ENCODE measurements at regions not wholly inside any gene's neighbourhood (a gene's known extent, or its start where the extent isn't known, plus 50 kb on each side); places are given as distances from the start of the nearest gene placed in this dataset.

- Histone ChIP-seq H3K4me3 (ENCODE audit: low read length) (no peak overlapping the region), H3K9me2 (replicated peaks; ENCODE audit: control insufficient read depth, low read length) (no peaks in the 10 kb centered on the region), H3K4me2 (ENCODE audit: low read length) (no peak overlapping the region), H3K9me3 (ENCODE audit: control insufficient read depth, insufficient read depth, low read length) (no peaks in the 10 kb centered on the region; the same call in 1 of the 2 replicates), H4K20me1 (ENCODE audit: control insufficient read depth, insufficient read depth, low read depth, low read length) (no peaks in the 10 kb centered on the region), H3K36me3 (ENCODE audit: control insufficient read depth, low read length) (no peaks in the 10 kb centered on the region), H3F3A (ENCODE audit: control insufficient read depth, insufficient read depth) (no peaks in the 10 kb centered on the region), H3K27me3 (ENCODE audit: control insufficient read depth, low read length) (no peaks in the 10 kb centered on the region), H3K27ac (ENCODE audit: low read depth, low read length) (no peak overlapping the region), H3K79me2 (ENCODE audit: control insufficient read depth, low read length) (no peaks in the 10 kb centered on the region), H3K4me1 (ENCODE audit: control insufficient read depth, low read length) (no peaks in the 10 kb centered on the region)
- no peak for TF ChIP-seq EZH2phosphoT487 (IDR thresholded peaks at IDR 0.05; ENCODE audit: borderline replicate concordance, low read length)
Measured at GRCh38 chr4:19944251-19944650, 307.5 kb upstream of the SLIT2 start.

- H3K4me1 ChIP-seq (ENCODE audit: control insufficient read depth, low read length): no peaks in the 10 kb centered on the region
- no peak overlapping the region for H3K4me2 ChIP-seq (ENCODE audit: low read length)
- H3K27ac ChIP-seq (ENCODE audit: low read depth, low read length): no peak overlapping the region
- H3K36me3 ChIP-seq (ENCODE audit: control insufficient read depth, low read length): no peaks in the 10 kb centered on the region
- H3K9me3 ChIP-seq (ENCODE audit: control insufficient read depth, insufficient read depth, low read length): no peaks in the 10 kb centered on the region; the same call in 1 of the 2 replicates
- H3K79me2 ChIP-seq (ENCODE audit: control insufficient read depth, low read length): no peaks in the 10 kb centered on the region
- TF ChIP-seq CTCF (IDR thresholded peaks at IDR 0.05; ENCODE audit: low read depth, low read length, poor library complexity, severe bottlenecking) (no peak), EZH2phosphoT487 (IDR thresholded peaks at IDR 0.05; ENCODE audit: borderline replicate concordance, low read length) (no peak)
- H4K20me1 ChIP-seq (ENCODE audit: control insufficient read depth, insufficient read depth, low read depth, low read length): no peaks in the 10 kb centered on the region
- H3F3A ChIP-seq (ENCODE audit: control insufficient read depth, insufficient read depth): no peaks in the 10 kb centered on the region
- no peaks in the 10 kb centered on the region for H3K9me2 ChIP-seq (replicated peaks; ENCODE audit: control insufficient read depth, low read length)
- H3K27me3 ChIP-seq (ENCODE audit: control insufficient read depth, low read length): no peaks in the 10 kb centered on the region
- H3K4me3 ChIP-seq (ENCODE audit: low read length): no peak overlapping the region
Measured at GRCh38 chr4:19941434-19941833, 310.3 kb upstream of the SLIT2 start.

- TF ChIP-seq CTCF (IDR thresholded peaks at IDR 0.05; ENCODE audit: low read depth, low read length, poor library complexity, severe bottlenecking) (no peak), EZH2phosphoT487 (IDR thresholded peaks at IDR 0.05; ENCODE audit: borderline replicate concordance, low read length) (no peak)
- Histone ChIP-seq H4K20me1 (ENCODE audit: control insufficient read depth, insufficient read depth, low read depth, low read length) (no peaks in the 10 kb centered on the region), H3K9me3 (ENCODE audit: control insufficient read depth, insufficient read depth, low read length) (no peaks in the 10 kb centered on the region; the same call in 1 of the 2 replicates), H3K4me3 (ENCODE audit: low read length) (no peak overlapping the region), H3K27me3 (ENCODE audit: control insufficient read depth, low read length) (no peaks in the 10 kb centered on the region), H3K9me2 (replicated peaks; ENCODE audit: control insufficient read depth, low read length) (no peaks in the 10 kb centered on the region), H3K4me1 (ENCODE audit: control insufficient read depth, low read length) (no peaks in the 10 kb centered on the region), H3K4me2 (ENCODE audit: low read length) (no peak overlapping the region), H3K36me3 (ENCODE audit: control insufficient read depth, low read length) (no peaks in the 10 kb centered on the region), H3F3A (ENCODE audit: control insufficient read depth, insufficient read depth) (no peaks in the 10 kb centered on the region), H3K27ac (ENCODE audit: low read depth, low read length) (no peak overlapping the region), H3K79me2 (ENCODE audit: control insufficient read depth, low read length) (no peaks in the 10 kb centered on the region)
Measured at GRCh38 chr4:19940861-19941260, 310.8 kb upstream of the SLIT2 start.

GRCh38 chr4:19936476-19936875, 315.2 kb upstream of the SLIT2 start:
- TF ChIP-seq CTCF (IDR thresholded peaks at IDR 0.05; ENCODE audit: low read depth, low read length, poor library complexity, severe bottlenecking): no peak
- TF ChIP-seq EZH2phosphoT487 (IDR thresholded peaks at IDR 0.05; ENCODE audit: borderline replicate concordance, low read length): no peak
- no peak overlapping the region for H3K4me2 ChIP-seq (ENCODE audit: low read length)

More at GRCh38 chr4:19936476-19936875, 315.2 kb upstream of the SLIT2 start:
- Histone ChIP-seq H3K36me3 (ENCODE audit: control insufficient read depth, low read length) (no peaks in the 10 kb centered on the region), H3K4me1 (ENCODE audit: control insufficient read depth, low read length) (no peaks in the 10 kb centered on the region), H3K27me3 (ENCODE audit: control insufficient read depth, low read length) (no peaks in the 10 kb centered on the region), H3K9me3 (ENCODE audit: control insufficient read depth, insufficient read depth, low read length) (no peaks in the 10 kb centered on the region; the same call in 1 of the 2 replicates), H3K79me2 (ENCODE audit: control insufficient read depth, low read length) (no peaks in the 10 kb centered on the region), H3K27ac (ENCODE audit: low read depth, low read length) (no peak overlapping the region), H3F3A (ENCODE audit: control insufficient read depth, insufficient read depth) (no peaks in the 10 kb centered on the region), H4K20me1 (ENCODE audit: control insufficient read depth, insufficient read depth, low read depth, low read length) (no peaks in the 10 kb centered on the region), H3K4me3 (ENCODE audit: low read length) (no peak overlapping the region), H3K9me2 (replicated peaks; ENCODE audit: control insufficient read depth, low read length) (no peaks in the 10 kb centered on the region)

All from DOHH2 (cell line).